Omental fat pad (tissue), 3 donors: ENCODE measurements at regions not wholly inside any gene's neighbourhood (a gene's known extent, or its start where the extent isn't known, plus 50 kb on each side); places are given as distances from the start of the nearest gene placed in this dataset.

Experiments
- ATAC-seq: fragments of 150-250 bp; one replicate; pipeline ENCODE4 v1.9.1; 2016; ENCODE audit warnings: mild to moderate bottlenecking, moderate library complexity; ENCODE audit not compliant: low FRiP score
- DNase-seq: peaks from one replicate; pipeline ENCODE4 v3.0.0-alpha.2; 2019; ENCODE audit warnings: low spot score
- TF ChIP-seq, protein P1 (sequence below), 3 donors: fragments of 450-650 bp; IDR thresholded peaks; one replicate each; pipeline ENCODE4 v1.5.1; 2016 to 2017; ENCODE audit warnings: antibody characterized with exemption in 3 of 3, mild to moderate bottlenecking in 3 of 3, moderate library complexity in 2 of 3

DNA sequence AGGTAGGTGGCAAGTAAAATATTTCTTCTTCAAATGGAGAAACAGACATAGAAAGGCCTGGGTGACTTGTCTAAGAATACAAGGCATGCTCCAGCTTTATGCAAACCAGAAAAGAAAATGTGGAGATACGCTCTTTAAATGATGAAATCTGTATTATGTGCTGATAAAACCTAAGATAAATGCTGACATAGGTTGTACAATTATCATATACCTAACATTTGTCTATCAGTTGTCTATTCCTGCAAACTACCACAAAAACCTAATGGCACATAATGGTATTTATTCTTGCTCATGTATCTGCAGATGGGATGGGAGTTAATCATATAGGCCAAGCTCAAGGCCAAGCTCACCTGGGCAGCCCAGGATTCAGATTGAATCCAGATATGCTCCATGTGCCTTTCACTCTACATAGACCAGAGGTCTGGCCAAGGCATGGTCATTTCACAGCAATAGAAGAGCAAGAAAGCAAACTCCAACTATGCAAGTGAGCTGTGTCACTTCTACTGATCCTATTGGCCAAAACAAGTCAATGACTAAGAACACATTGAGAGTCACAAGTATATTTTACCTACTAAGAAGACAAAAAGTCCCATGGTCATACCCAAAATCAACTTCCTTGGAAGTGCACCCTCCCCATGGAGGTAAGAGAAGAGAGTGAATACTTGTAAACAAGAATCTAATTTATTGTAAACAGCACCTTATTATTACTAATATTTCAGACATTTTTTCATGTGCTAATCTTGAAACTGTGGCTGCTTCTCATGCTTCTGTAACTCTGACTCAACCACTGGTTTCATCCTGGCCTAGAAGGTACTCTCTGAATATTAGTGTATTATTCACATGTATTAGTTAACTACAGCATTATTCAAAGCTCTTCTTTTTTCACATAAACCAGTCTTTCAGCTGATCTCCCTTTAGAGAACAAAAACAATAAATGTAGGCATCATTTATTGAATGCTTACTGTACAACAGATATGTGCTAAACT is 270.7 kb upstream of the SOX9 start:
- no peak for ATAC-seq
- DNase-seq: no peak
- TF ChIP-seq, protein P1, sequence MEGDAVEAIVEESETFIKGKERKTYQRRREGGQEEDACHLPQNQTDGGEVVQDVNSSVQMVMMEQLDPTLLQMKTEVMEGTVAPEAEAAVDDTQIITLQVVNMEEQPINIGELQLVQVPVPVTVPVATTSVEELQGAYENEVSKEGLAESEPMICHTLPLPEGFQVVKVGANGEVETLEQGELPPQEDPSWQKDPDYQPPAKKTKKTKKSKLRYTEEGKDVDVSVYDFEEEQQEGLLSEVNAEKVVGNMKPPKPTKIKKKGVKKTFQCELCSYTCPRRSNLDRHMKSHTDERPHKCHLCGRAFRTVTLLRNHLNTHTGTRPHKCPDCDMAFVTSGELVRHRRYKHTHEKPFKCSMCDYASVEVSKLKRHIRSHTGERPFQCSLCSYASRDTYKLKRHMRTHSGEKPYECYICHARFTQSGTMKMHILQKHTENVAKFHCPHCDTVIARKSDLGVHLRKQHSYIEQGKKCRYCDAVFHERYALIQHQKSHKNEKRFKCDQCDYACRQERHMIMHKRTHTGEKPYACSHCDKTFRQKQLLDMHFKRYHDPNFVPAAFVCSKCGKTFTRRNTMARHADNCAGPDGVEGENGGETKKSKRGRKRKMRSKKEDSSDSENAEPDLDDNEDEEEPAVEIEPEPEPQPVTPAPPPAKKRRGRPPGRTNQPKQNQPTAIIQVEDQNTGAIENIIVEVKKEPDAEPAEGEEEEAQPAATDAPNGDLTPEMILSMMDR (IDR thresholded peaks at IDR 0.05): no peak

GRCh38 chr17:71850812-71851211 is 270.0 kb upstream of the SOX9 start:
- TF ChIP-seq, protein P1 (IDR thresholded peaks at IDR 0.05): no peak
- DNase-seq: no peak
- ATAC-seq: no peak

DNA sequence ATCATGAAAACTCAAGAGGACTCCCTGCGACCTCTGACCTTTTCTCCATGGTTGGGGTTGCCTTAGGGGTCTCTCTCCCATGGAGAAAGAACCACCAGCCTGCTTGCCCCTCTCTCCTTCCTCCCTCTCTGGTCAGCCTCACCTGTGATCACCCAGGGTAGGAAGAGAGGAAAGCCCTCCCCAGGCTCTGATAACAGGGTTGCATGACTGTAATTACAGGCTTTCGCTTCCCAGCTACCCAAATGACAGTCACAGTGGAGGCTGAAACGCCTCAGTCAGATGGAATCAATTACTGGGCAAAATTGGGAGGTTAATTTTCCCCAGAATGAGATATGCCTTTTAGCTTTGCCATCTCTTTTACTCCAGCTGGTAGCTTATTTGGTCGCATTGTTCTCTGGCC is 265.8 kb upstream of the SOX9 start:
- ATAC-seq: no peak
- DNase-seq: no peak
- TF ChIP-seq, protein P1 (IDR thresholded peaks at IDR 0.05): no peak

DNA sequence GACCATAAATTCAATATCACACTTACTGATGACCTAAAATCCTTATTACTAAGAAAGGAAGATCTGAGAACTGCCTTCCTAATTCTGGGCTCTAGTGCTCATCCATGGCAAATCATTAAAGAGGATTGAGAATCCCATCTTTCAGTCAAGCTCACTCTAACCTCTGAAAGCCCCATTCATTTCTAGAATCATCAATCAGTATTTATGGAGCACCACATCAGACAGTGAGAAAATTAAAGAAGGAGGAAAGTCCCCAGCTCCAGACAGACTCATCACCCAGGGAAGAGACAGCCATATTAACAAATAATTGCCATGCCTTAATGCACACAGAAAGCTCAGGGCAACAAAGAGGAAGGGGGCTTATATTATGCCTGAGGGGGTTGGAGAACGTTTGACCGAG is 256.1 kb upstream of the SOX9 start:
- TF ChIP-seq, protein P1 (IDR thresholded peaks at IDR 0.05): no peak
- ATAC-seq (no peak), DNase-seq (no peak)

DNA sequence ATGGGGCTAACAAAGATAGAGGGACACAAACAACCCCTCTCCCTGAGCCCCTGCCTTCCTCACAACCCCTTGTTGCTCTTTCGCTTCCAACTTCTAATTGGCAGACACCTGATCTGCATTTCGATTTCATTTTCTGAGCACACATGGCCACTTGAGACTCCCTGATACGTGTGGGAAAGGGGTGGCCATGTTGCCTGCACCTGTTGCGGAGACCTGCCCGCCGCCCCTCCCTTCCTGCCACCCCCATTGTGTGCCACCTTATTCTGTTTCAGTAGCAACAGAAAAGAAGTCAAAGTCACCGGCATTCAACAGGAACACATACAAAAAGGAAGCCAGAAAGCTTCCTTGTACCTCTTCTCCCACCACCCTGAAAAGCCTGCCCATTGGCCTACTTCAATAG is 254.7 kb upstream of the SOX9 start:
- TF ChIP-seq, protein P1 (IDR thresholded peaks at IDR 0.05): no peak
- no peak for ATAC-seq

GRCh38 chr17:71869293-71869692 is 251.5 kb upstream of the SOX9 start:
- TF ChIP-seq, protein P1 (IDR thresholded peaks at IDR 0.05): no peak
- DNase-seq (no peak), ATAC-seq (no peak)

More for the DNA sequence above, 254.7 kb upstream of the SOX9 start:
- no peak for DNase-seq
